ENCODE measurements at regions not wholly inside any gene's neighbourhood (a gene's known extent, or its start where the extent isn't known, plus 50 kb on each side); places are given as distances from the start of the nearest gene placed in this dataset.

DNA sequence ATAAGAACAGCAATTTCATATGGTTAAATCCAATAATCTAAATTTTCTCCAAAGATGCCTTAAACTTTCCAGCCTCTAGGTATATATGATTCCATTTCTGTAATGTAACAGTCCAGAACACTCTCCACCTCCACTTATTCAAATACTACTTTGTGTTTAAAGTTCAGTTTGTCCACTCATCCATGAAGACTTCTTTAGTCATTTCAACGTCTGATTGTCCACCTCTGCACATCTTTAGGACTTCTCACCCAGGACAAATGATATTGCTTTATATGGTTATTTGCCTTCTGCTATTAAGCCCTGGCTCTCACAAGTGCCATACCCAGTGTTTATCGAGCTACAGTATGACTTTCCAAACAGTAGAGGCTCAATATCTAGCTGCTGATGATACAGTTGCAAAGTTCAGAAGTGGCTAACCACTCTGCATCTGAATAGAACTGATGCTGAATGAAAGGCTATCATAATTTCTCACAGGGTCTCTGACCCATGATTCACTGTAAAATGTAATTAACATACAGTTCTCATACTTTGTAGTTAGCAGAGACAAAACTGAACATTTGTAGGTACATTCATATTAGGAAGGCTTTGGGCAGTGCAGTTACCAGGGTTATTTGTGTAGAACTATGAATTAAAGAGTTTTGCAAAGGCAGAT, 93.7 kb upstream of the MBNL1 start:
- peaks cover 9% of the 10 kb centered on the region for H3K4me1 Mint-ChIP-seq
- no peak overlapping the region for H3K4me3 Mint-ChIP-seq
- H3K9me3 Mint-ChIP-seq: peaks cover 1% of the 10 kb centered on the region
- H3K27ac Mint-ChIP-seq: no peak overlapping the region
- no peaks in the 10 kb centered on the region for H3K27me3 Mint-ChIP-seq
- DNase-seq (ENCODE audit: low spot score in 2 of 2) (no peak), ATAC-seq (ENCODE audit: low read depth) (no peak)
- H3K36me3 Mint-ChIP-seq: peaks cover 12% of the 10 kb centered on the region

GRCh38 chr3:152175528-152175889, 93.2 kb upstream of the MBNL1 start:
- ATAC-seq (ENCODE audit: low read depth): no peak
- H3K36me3 Mint-ChIP-seq: peaks cover 12% of the 10 kb centered on the region
- H3K9me3 Mint-ChIP-seq: peaks cover 1% of the 10 kb centered on the region
- H3K4me3 Mint-ChIP-seq: no peak overlapping the region
- H3K27ac Mint-ChIP-seq: no peak overlapping the region
- H3K27me3 Mint-ChIP-seq: no peaks in the 10 kb centered on the region
- no peak for DNase-seq (ENCODE audit: low spot score in 2 of 2)
- H3K4me1 Mint-ChIP-seq: peaks cover 9% of the 10 kb centered on the region

DNA sequence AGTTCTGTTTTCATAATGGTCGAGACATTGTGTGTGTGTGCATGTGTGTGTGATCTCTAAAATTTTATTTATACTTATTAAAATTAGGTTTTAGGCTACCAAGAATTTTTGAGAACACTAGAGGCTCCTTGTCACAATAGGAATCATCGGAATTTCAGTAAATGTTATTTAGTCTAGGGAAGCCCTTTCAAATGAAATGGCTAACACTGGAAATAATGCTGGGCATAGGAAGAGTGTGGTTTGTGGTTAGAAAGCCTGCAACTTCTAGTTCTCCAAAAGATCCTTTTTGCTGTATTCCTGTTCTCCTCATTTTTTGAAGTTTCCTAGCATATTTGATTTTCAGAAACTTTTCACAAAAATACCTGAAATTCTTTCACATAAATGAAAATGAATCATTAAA, 92.5 kb upstream of the MBNL1 start:
- H3K4me1 Mint-ChIP-seq: peaks cover 9% of the 10 kb centered on the region
- H3K4me3 Mint-ChIP-seq: no peak overlapping the region
- no peaks in the 10 kb centered on the region for H3K27me3 Mint-ChIP-seq
- ATAC-seq (ENCODE audit: low read depth): no peak
- DNase-seq (ENCODE audit: low spot score in 2 of 2): no peak
- peaks cover 10% of the 10 kb centered on the region for H3K36me3 Mint-ChIP-seq
- no peak overlapping the region for H3K27ac Mint-ChIP-seq
- peaks cover 1% of the 10 kb centered on the region for H3K9me3 Mint-ChIP-seq

GRCh38 chr3:152176998-152177397, 91.7 kb upstream of the MBNL1 start:
- H3K9me3 Mint-ChIP-seq: no peaks in the 10 kb centered on the region
- H3K36me3 Mint-ChIP-seq: peaks cover 8% of the 10 kb centered on the region
- H3K4me3 Mint-ChIP-seq: no peak overlapping the region
- peaks cover 9% of the 10 kb centered on the region for H3K4me1 Mint-ChIP-seq
- no peaks in the 10 kb centered on the region for H3K27me3 Mint-ChIP-seq
- H3K27ac Mint-ChIP-seq: no peak overlapping the region
- DNase-seq (ENCODE audit: low spot score in 2 of 2) (no peak), ATAC-seq (ENCODE audit: low read depth) (no peak)

DNA sequence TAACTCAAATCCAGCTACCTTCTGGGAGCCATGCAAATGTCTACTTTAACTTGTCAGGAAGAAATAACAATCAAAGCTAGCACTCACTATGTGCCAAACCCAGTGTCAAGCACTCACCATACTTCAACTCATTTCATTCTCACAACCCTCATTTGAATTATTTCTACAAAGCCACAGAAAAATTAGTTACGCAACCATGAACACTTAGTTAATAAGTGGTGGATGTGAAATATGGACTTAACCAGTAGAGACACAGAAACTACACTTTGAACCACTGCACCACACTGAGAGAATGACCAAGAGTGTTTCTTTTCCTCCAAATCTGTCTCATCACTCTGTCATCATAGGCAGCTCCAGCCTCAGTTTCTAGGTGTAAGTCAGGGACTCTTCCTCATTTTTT, 91.0 kb upstream of the MBNL1 start:
- Mint-ChIP-seq H3K9me3 (no peaks in the 10 kb centered on the region), H3K27ac (no peak overlapping the region), H3K27me3 (no peaks in the 10 kb centered on the region), H3K4me3 (no peak overlapping the region), H3K36me3 (peaks cover 3% of the 10 kb centered on the region), H3K4me1 (peaks cover 9% of the 10 kb centered on the region)
- no peak for ATAC-seq (ENCODE audit: low read depth)
- no peak for DNase-seq (ENCODE audit: low spot score in 2 of 2)

- no peak overlapping the region for H3K4me3 Mint-ChIP-seq
- H3K36me3 Mint-ChIP-seq: no peaks in the 10 kb centered on the region
- H3K9me3 Mint-ChIP-seq: no peaks in the 10 kb centered on the region
- peaks cover 23% of the 10 kb centered on the region for H3K4me1 Mint-ChIP-seq
- DNase-seq (ENCODE audit: low spot score in 2 of 2) (peak; percentile 49 to 53), ATAC-seq (ENCODE audit: low read depth) (peak; percentile 85)
- H3K27me3 Mint-ChIP-seq: no peaks in the 10 kb centered on the region
- peak overlapping the region; percentile 53 for H3K27ac Mint-ChIP-seq
Measured at GRCh38 chr3:152183473-152183872, 85.3 kb upstream of the MBNL1 start.

GRCh38 chr3:152184971-152185686, 83.6 kb upstream of the MBNL1 start:
- peaks cover 23% of the 10 kb centered on the region for H3K4me1 Mint-ChIP-seq
- H3K9me3 Mint-ChIP-seq: no peaks in the 10 kb centered on the region
- ATAC-seq (ENCODE audit: low read depth) (no peak), DNase-seq (ENCODE audit: low spot score in 2 of 2) (no peak)
- H3K36me3 Mint-ChIP-seq: no peaks in the 10 kb centered on the region
- H3K27ac Mint-ChIP-seq: no peak overlapping the region
- no peak overlapping the region for H3K4me3 Mint-ChIP-seq
- H3K27me3 Mint-ChIP-seq: no peaks in the 10 kb centered on the region

DNA sequence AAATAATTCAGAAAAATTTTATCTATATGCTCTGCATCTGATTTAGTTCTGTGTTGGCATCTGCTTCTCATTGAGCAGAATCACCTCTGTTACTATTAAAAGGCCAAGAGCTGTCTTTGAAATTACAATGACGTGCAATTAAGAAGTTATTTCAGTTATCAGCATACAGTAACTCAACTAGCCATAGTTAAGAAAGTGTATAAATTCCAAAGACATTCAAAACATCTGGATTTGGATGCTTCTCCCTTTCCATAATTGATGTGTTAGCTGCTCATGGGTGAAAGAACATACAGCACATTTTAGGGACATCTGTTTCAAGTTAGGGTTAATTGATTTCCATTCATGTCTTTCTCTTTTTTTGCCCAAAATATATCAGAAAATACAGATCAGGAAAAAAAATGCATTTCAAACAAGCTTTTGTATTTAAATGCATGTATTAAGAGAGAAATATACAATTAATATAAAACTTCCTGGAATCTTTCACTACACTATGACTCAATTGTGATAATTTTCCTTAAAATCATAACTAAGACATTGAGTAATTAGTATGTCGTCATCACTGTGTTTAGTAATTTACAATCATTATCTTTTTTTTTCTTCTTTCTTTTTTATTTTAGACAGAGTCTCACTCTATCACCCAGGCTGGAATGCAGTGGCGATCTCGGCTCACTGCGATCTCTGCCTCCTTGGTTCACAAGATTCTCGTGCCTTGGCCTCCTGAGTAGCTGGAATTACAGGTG, 82.7 kb upstream of the MBNL1 start:
- no peak for DNase-seq (ENCODE audit: low spot score in 2 of 2)
- no peaks in the 10 kb centered on the region for H3K36me3 Mint-ChIP-seq

GRCh38 chr3:152190636-152191183, 78.0 kb upstream of the MBNL1 start:
- no peak for ATAC-seq (ENCODE audit: low read depth)
- no peaks in the 10 kb centered on the region for H3K27me3 Mint-ChIP-seq
- no peak overlapping the region for H3K4me3 Mint-ChIP-seq
- no peak overlapping the region for H3K27ac Mint-ChIP-seq
- H3K4me1 Mint-ChIP-seq: peaks cover 26% of the 10 kb centered on the region
- no peak for DNase-seq (ENCODE audit: low spot score in 2 of 2)
- no peaks in the 10 kb centered on the region for H3K9me3 Mint-ChIP-seq
- H3K36me3 Mint-ChIP-seq: no peaks in the 10 kb centered on the region

More for the DNA sequence above, 82.7 kb upstream of the MBNL1 start:
- Mint-ChIP-seq H3K27ac (no peak overlapping the region), H3K9me3 (no peaks in the 10 kb centered on the region), H3K4me3 (no peak overlapping the region), H3K4me1 (peaks cover 23% of the 10 kb centered on the region), H3K27me3 (no peaks in the 10 kb centered on the region)
- ATAC-seq (ENCODE audit: low read depth): no peak

DNA sequence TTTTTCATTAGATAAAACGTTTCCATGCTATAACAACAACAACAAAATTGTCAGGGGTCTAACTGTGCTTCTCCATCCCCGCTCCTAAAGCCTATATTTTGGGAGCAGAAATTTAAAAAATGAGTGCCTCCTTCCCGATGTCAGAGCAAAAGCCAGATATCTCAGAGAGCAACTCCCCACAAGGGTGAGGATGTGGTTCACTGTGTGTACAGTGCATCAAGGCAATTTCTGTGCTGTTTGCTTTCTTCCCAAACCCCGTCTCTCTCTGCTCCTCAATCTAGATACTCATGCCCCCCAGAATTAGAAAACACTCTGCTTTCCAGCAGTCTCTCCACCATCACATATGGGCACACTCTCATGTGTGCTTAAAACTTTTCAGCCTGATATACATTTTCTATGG, 76.7 kb upstream of the MBNL1 start:
- H3K27ac Mint-ChIP-seq: peak overlapping the region; percentile 94
- no peaks in the 10 kb centered on the region for H3K36me3 Mint-ChIP-seq
- no peaks in the 10 kb centered on the region for H3K27me3 Mint-ChIP-seq
- ATAC-seq (ENCODE audit: low read depth): no peak
- peaks cover 35% of the 10 kb centered on the region for H3K4me1 Mint-ChIP-seq
- H3K4me3 Mint-ChIP-seq: no peak overlapping the region
- H3K9me3 Mint-ChIP-seq: no peaks in the 10 kb centered on the region
- no peak for DNase-seq (ENCODE audit: low spot score in 2 of 2)

GRCh38 chr3:152192936-152193672, 75.6 kb upstream of the MBNL1 start:
- ATAC-seq (ENCODE audit: low read depth): no peak
- no peaks in the 10 kb centered on the region for H3K9me3 Mint-ChIP-seq
- DNase-seq (ENCODE audit: low spot score in 2 of 2): no peak

DNA sequence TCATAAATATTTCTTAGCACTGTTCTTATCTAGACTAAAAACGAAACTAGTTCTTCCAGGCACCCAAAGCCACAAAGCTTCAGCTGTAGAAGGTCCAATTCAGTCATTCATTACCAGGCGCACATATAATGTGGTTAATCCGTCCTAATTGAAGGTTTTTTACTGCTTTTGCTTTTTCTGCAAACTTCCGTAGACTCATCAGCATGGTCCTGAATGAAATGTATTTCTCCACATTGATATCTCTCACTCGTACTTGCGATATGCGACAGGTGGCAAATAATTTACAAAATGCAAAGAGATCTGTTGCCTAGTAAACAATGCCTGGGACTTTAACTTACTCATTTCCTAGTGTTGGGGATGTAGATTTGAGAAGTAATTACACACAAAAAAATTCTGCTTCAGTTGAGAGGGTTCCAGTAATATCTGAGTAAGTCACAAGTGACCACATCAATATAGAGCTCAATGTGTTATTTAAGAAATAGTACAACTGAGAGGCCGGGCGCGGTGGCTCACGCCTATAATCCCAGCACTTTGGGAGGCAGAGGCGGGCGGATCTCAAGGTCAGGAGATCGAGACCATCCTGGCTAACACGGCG, 75.0 kb upstream of the MBNL1 start:
- Mint-ChIP-seq H3K27me3 (no peaks in the 10 kb centered on the region), H3K9me3 (no peaks in the 10 kb centered on the region), H3K36me3 (no peaks in the 10 kb centered on the region), H3K4me1 (peaks cover 37% of the 10 kb centered on the region), H3K4me3 (peak overlapping the region; percentile 87), H3K27ac (peak overlapping the region; percentile 94)
- ATAC-seq (ENCODE audit: low read depth) (peak; percentile 65), DNase-seq (ENCODE audit: low spot score in 2 of 2) (peak in 1 of 2 donors; percentile 16)

More at GRCh38 chr3:152192936-152193672, 75.6 kb upstream of the MBNL1 start:
- H3K4me3 Mint-ChIP-seq: peak overlapping the region; percentile 87
- H3K4me1 Mint-ChIP-seq: peaks cover 40% of the 10 kb centered on the region
- H3K27ac Mint-ChIP-seq: peak overlapping the region; percentile 94
- H3K36me3 Mint-ChIP-seq: no peaks in the 10 kb centered on the region
- no peaks in the 10 kb centered on the region for H3K27me3 Mint-ChIP-seq

GRCh38 chr3:152195206-152195605, 73.5 kb upstream of the MBNL1 start:
- peak overlapping the region; percentile 46 for H3K4me3 Mint-ChIP-seq

More at GRCh38 chr3:152195206-152195605, 73.5 kb upstream of the MBNL1 start:
- H3K4me1 Mint-ChIP-seq: peaks cover 48% of the 10 kb centered on the region
- DNase-seq (ENCODE audit: low spot score in 2 of 2) (no peak), ATAC-seq (ENCODE audit: low read depth) (no peak)
- H3K27me3 Mint-ChIP-seq: no peaks in the 10 kb centered on the region
- H3K27ac Mint-ChIP-seq: peak overlapping the region; percentile 94
- H3K9me3 Mint-ChIP-seq: no peaks in the 10 kb centered on the region
- no peaks in the 10 kb centered on the region for H3K36me3 Mint-ChIP-seq
